WTC11 (cell line): ENCODE measurements at regions not wholly inside any gene's neighbourhood (a gene's known extent, or its start where the extent isn't known, plus 50 kb on each side); places are given as distances from the start of the nearest gene placed in this dataset.

ENCODE experiments used
- ATAC-seq: fragments of 200-7000 bp; cut with Tn5 transposase; 2 replicates; pipeline ENCODE4 v1.10.0; 2021; ENCODE audit warnings: mild to moderate bottlenecking, moderate library complexity
- CTCF ChIA-PET: fragments of 300-600 bp; sonication (Branson Sonifier 250); formaldehyde crosslinking; loops from one replicate; lab custom pipeline; 2021; ENCODE audit warnings: antibody characterized with exemption; lab: Charles Lee
- POLR2A ChIA-PET: fragments of 350-600 bp; sonication (Branson Sonifier 250); formaldehyde crosslinking; loops from one replicate; lab custom pipeline; 2021; ENCODE audit warnings: antibody characterized with exemption; lab: Charles Lee
- DNase-seq: peaks from one replicate; pipeline ENCODE4 v3.0.0; 2021; ENCODE audit warnings: low spot score
- H3K27ac Mint-ChIP-seq: 2 replicates; pipeline ENCODE4 v1.8.0; 2021; ENCODE audit warnings: mixed read lengths
- H3K27me3 Mint-ChIP-seq: 2 replicates; pipeline ENCODE4 v1.8.0; 2021; ENCODE audit warnings: low read depth, mild to moderate bottlenecking, moderate library complexity, mixed read lengths
- H3K36me3 Mint-ChIP-seq: 2 replicates; pipeline ENCODE4 v1.8.0; 2021; ENCODE audit warnings: mixed read lengths
- H3K4me1 Mint-ChIP-seq: 2 replicates; pipeline ENCODE4 v1.8.0; 2022; ENCODE audit warnings: mixed read lengths
- H3K4me3 Mint-ChIP-seq: 2 replicates; pipeline ENCODE4 v1.8.0; 2021; ENCODE audit warnings: mild to moderate bottlenecking, moderate library complexity, mixed read lengths
- H3K9me3 Mint-ChIP-seq: 2 replicates; pipeline ENCODE4 v1.8.0; 2021; ENCODE audit warnings: mixed read lengths
- ARID4B ChIP-seq: sonication (generic); formaldehyde crosslinking; IDR thresholded peaks from 2 replicates; pipeline ENCODE4 v1.8.0; 2023; ENCODE audit warnings: missing genetic modification reagents, mild to moderate bottlenecking, borderline replicate concordance
- FOXP1 ChIP-seq: sonication (generic); formaldehyde crosslinking; IDR thresholded peaks from 2 replicates; pipeline ENCODE4 v1.8.0; 2022; ENCODE audit warnings: missing genetic modification reagents, mild to moderate bottlenecking, moderate library complexity, borderline replicate concordance
- IRF2 ChIP-seq: sonication (generic); formaldehyde crosslinking; IDR thresholded peaks from 2 replicates; pipeline ENCODE4 v1.8.0; 2022; ENCODE audit warnings: low read depth, missing genetic modification reagents, borderline replicate concordance
- KAT7 ChIP-seq: sonication (generic); formaldehyde crosslinking; IDR thresholded peaks from 2 replicates; pipeline ENCODE4 v1.8.1; 2023; ENCODE audit warnings: missing genetic modification reagents, mild to moderate bottlenecking, borderline replicate concordance
- MAX ChIP-seq: sonication (generic); formaldehyde crosslinking; IDR thresholded peaks from 2 replicates; pipeline ENCODE4 v1.8.0; 2022; ENCODE audit warnings: mild to moderate bottlenecking, missing genetic modification reagents
- MLX ChIP-seq: sonication (generic); formaldehyde crosslinking; IDR thresholded peaks from 2 replicates; pipeline ENCODE4 v1.8.1; 2023; ENCODE audit warnings: mild to moderate bottlenecking, missing genetic modification reagents, moderate library complexity
- MXD4 ChIP-seq: fragments of 250-450 bp; sonication (Bioruptor Pico); IDR thresholded peaks from 2 replicates; pipeline ENCODE4 v1.8.0; 2021; ENCODE audit warnings: mild to moderate bottlenecking, moderate library complexity, borderline replicate concordance
- NFE2L1 ChIP-seq: sonication (generic); formaldehyde crosslinking; IDR thresholded peaks from 2 replicates; pipeline ENCODE4 v1.8.1; 2023; ENCODE audit warnings: missing genetic modification reagents
- NR2C2 ChIP-seq: sonication (generic); formaldehyde crosslinking; IDR thresholded peaks from 2 replicates; pipeline ENCODE4 v1.8.0; 2022; ENCODE audit warnings: mild to moderate bottlenecking, missing genetic modification reagents
- PRDM15 ChIP-seq: sonication (generic); formaldehyde crosslinking; IDR thresholded peaks from 2 replicates; pipeline ENCODE4 v1.8.0; 2022; ENCODE audit warnings: missing genetic modification reagents
- TEAD4 ChIP-seq: sonication (generic); formaldehyde crosslinking; IDR thresholded peaks from 2 replicates; pipeline ENCODE4 v1.8.0; 2022; ENCODE audit warnings: mild to moderate bottlenecking, missing genetic modification reagents
- TP53 ChIP-seq: sonication (generic); formaldehyde crosslinking; IDR thresholded peaks from 2 replicates; pipeline ENCODE4 v1.8.1; 2023; ENCODE audit warnings: mild to moderate bottlenecking, missing genetic modification reagents
- ZNF121 ChIP-seq: sonication (generic); formaldehyde crosslinking; IDR thresholded peaks from 2 replicates; pipeline ENCODE4 v1.8.0; 2023; ENCODE audit warnings: missing genetic modification reagents
- ZNF317 ChIP-seq: sonication (generic); formaldehyde crosslinking; IDR thresholded peaks from 2 replicates; pipeline ENCODE4 v1.8.1; 2023; ENCODE audit warnings: low read depth, mild to moderate bottlenecking, moderate library complexity, missing genetic modification reagents, borderline replicate concordance
- ZNF416 ChIP-seq: fragments of 250-450 bp; sonication (Bioruptor Pico); IDR thresholded peaks from 2 replicates; pipeline ENCODE4 v1.9.0; 2021; ENCODE audit warnings: mild to moderate bottlenecking, inconsistent platforms
- ZNF671 ChIP-seq: fragments of 250-450 bp; sonication (Bioruptor Pico); IDR thresholded peaks from 2 replicates; pipeline ENCODE4 v1.8.0; 2021; ENCODE audit warnings: mild to moderate bottlenecking
- ZSCAN18 ChIP-seq: fragments of 250-450 bp; sonication (Bioruptor Pico); IDR thresholded peaks from 2 replicates; pipeline ENCODE4 v2.1.2; 2022; ENCODE audit warnings: mild to moderate bottlenecking, moderate library complexity

GRCh38 chr13:76790980-76791819, 95.0 kb downstream of the KCTD12 start:
- Mint-ChIP-seq H3K4me1 (peaks cover 21% of the 10 kb centered on the region), H3K27ac (no peak overlapping the region), H3K4me3 (no peak overlapping the region), H3K36me3 (no peaks in the 10 kb centered on the region), H3K9me3 (no peaks in the 10 kb centered on the region), H3K27me3 (no peaks in the 10 kb centered on the region)
- DNase-seq = no peak
- TF ChIP-seq KAT7 (CRISPR knock-in tag) = no peak
- TF ChIP-seq IRF2 (CRISPR knock-in tag) = no peak
- TF ChIP-seq ZNF416 (CRISPR knock-in tag) = no peak
- no peak for TF ChIP-seq ZNF317 (CRISPR knock-in tag)
- TF ChIP-seq MXD4 (CRISPR knock-in tag) = no peak
- TF ChIP-seq NR2C2 (CRISPR knock-in tag) = no peak
- no peak for TF ChIP-seq TEAD4
- no peak for TF ChIP-seq TP53
- no peak for TF ChIP-seq PRDM15 (CRISPR knock-in tag)
- no peak for TF ChIP-seq ZNF671 (CRISPR knock-in tag)
- no peak for TF ChIP-seq ZNF121 (CRISPR knock-in tag)
- no peak for TF ChIP-seq FOXP1 (CRISPR knock-in tag)
- TF ChIP-seq MLX (CRISPR knock-in tag) = no peak
- no peak for TF ChIP-seq ZSCAN18 (CRISPR knock-in tag)
- TF ChIP-seq NFE2L1 (CRISPR knock-in tag) = no peak
- no peak for TF ChIP-seq ARID4B (CRISPR knock-in tag)
- TF ChIP-seq MAX (CRISPR knock-in tag) = no peak
- CTCF ChIA-PET = interaction anchor here (0.9 to 1.3 kb wide), 2 partner anchors 73 to 93 kb away, joined by 3 to 4 read pairs; no protein-coding TSS in a partner anchor
- ATAC-seq = peak; percentile 46
- POLR2A ChIA-PET = no interaction called here
